Testis (tissue), 2 donors: ENCODE measurements at regions not wholly inside any gene's neighbourhood (a gene's known extent, or its start where the extent isn't known, plus 50 kb on each side); places are given as distances from the start of the nearest gene placed in this dataset.

ENCODE experiments used
- DNase-seq: peaks from one replicate; pipeline ENCODE4 v3.0.0-alpha.2; 2019
- H3K27ac ChIP-seq, 2 donors: fragments of 200-600 bp; sonication (generic); one replicate each; pipeline ENCODE4 v1.5.1; 2019
- H3K27me3 ChIP-seq: fragments of 200-600 bp; sonication (generic); one replicate; pipeline ENCODE4 v1.5.1; 2019
- H3K36me3 ChIP-seq: fragments of 200-600 bp; sonication (generic); one replicate; pipeline ENCODE4 v1.5.1; 2017; ENCODE audit warnings: low read depth; ENCODE audit errors: missing control alignments
- H3K4me1 ChIP-seq: fragments of 200-600 bp; sonication (generic); one replicate; pipeline ENCODE4 v1.5.1; 2019
- H3K4me3 ChIP-seq, 2 donors: fragments of 200-600 bp; sonication (generic); one replicate each; pipeline ENCODE4 v1.5.1; 2017 to 2019
- H3K9me3 ChIP-seq: fragments of 200-600 bp; sonication (generic); one replicate; pipeline ENCODE4 v1.5.1; 2017
- POLR2A ChIP-seq: fragments of 450-650 bp; IDR thresholded peaks from one replicate; pipeline ENCODE4 v1.6.1; 2017; ENCODE audit warnings: antibody characterized with exemption, mild to moderate bottlenecking, moderate library complexity
- WGBS, 2 donors: methylation state at CpG; one replicate each; pipeline ENCODE4 v1.1.5; 2018; 5-methylcytosine and 5-hydroxymethylcytosine counted together
- intact Hi-C: fragments of 100-400 bp; cut with DNase I; formaldehyde crosslinking; loops from one replicate; pipeline ENCODE4 v1.15.1; 2023; ENCODE audit warnings: low total_unique reads
- TF ChIP-seq, protein P1 (sequence below), 3 experiments: fragments of 450-650 bp in 2 of 3; fragments of 200-600 bp in 1 of 3; sonication (generic) in 1 of 3; IDR thresholded peaks; one replicate each; pipeline ENCODE4 v1.5.1; 2016 to 2019; ENCODE audit warnings: antibody characterized with exemption in 3 of 3, mild to moderate bottlenecking in 2 of 3, moderate library complexity in 1 of 3

GRCh38 chr5:57592236-57592635, 109.6 kb upstream of the ACTBL2 start:
- no peaks in the 10 kb centered on the region for H3K36me3 ChIP-seq
- H3K27me3 ChIP-seq = no peaks in the 10 kb centered on the region
- 81 to 87% methylated on average over 3 of the region's 3 CpGs for WGBS, 2 donors
- H3K4me3 ChIP-seq = no peak overlapping the region
- no peaks in the 10 kb centered on the region for H3K4me1 ChIP-seq
- DNase-seq = no peak
- no peak overlapping the region for H3K27ac ChIP-seq
- intact Hi-C loops = no loop called here
- TF ChIP-seq, protein P1, sequence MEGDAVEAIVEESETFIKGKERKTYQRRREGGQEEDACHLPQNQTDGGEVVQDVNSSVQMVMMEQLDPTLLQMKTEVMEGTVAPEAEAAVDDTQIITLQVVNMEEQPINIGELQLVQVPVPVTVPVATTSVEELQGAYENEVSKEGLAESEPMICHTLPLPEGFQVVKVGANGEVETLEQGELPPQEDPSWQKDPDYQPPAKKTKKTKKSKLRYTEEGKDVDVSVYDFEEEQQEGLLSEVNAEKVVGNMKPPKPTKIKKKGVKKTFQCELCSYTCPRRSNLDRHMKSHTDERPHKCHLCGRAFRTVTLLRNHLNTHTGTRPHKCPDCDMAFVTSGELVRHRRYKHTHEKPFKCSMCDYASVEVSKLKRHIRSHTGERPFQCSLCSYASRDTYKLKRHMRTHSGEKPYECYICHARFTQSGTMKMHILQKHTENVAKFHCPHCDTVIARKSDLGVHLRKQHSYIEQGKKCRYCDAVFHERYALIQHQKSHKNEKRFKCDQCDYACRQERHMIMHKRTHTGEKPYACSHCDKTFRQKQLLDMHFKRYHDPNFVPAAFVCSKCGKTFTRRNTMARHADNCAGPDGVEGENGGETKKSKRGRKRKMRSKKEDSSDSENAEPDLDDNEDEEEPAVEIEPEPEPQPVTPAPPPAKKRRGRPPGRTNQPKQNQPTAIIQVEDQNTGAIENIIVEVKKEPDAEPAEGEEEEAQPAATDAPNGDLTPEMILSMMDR (IDR thresholded peaks at IDR 0.05) = no peak
- no peak for TF ChIP-seq POLR2A
- no peaks in the 10 kb centered on the region for H3K9me3 ChIP-seq

- Histone ChIP-seq H3K27me3 (no peaks in the 10 kb centered on the region), H3K9me3 (no peaks in the 10 kb centered on the region), H3K4me1 (no peaks in the 10 kb centered on the region), H3K4me3 (no peak overlapping the region), H3K36me3 (no peaks in the 10 kb centered on the region), H3K27ac (no peak overlapping the region)
- intact Hi-C loops = no loop called here
- WGBS, 2 donors = 52 to 69% methylated on average over 1 of the region's 1 CpG
- no peak for DNase-seq
- TF ChIP-seq, protein P1 (IDR thresholded peaks at IDR 0.05) = no peak
- no peak for TF ChIP-seq POLR2A
These were observed 104.0 kb upstream of the ACTBL2 start for GRCh38 chr5:57586649-57587048.

- no peak overlapping the region for H3K4me3 ChIP-seq
- intact Hi-C loops = no loop called here
- H3K27ac ChIP-seq = no peak overlapping the region
- H3K36me3 ChIP-seq = no peaks in the 10 kb centered on the region
- H3K4me1 ChIP-seq = no peaks in the 10 kb centered on the region
- 57 to 61% methylated on average over 3 of the region's 3 CpGs for WGBS, 2 donors
- no peaks in the 10 kb centered on the region for H3K9me3 ChIP-seq
- no peak for TF ChIP-seq POLR2A
- TF ChIP-seq, protein P1 (IDR thresholded peaks at IDR 0.05) = no peak
- no peaks in the 10 kb centered on the region for H3K27me3 ChIP-seq
- DNase-seq = no peak
These were observed 100.0 kb upstream of the ACTBL2 start for GRCh38 chr5:57582578-57583070.

DNA sequence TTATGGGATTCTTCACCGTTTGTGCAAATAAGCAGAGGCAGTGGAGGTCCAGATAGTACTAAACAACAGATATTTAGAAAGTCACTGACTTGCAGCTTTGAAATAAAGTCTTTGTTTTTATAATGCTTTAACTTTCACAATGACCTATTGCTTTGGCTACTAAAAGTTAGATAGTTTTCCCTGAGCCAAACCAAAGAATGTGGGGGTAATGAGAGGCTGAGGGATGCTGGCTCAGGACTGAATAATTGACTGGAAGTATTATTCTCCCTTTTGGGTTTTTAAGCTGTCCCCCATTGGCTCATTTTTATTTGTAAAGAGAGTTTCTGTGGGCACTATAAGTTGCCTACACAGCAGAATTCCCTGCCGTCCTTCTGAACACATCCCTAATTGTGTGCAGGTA, 99.2 kb upstream of the ACTBL2 start:
- Histone ChIP-seq H3K4me1 (no peaks in the 10 kb centered on the region), H3K36me3 (no peaks in the 10 kb centered on the region), H3K4me3 (no peak overlapping the region), H3K9me3 (no peaks in the 10 kb centered on the region), H3K27ac (no peak overlapping the region), H3K27me3 (no peaks in the 10 kb centered on the region)
- WGBS, 2 donors = 68 to 69% methylated on average over 2 of the region's 2 CpGs
- no peak for DNase-seq
- TF ChIP-seq, protein P1 (IDR thresholded peaks at IDR 0.05) = no peak
- no peak for TF ChIP-seq POLR2A
- intact Hi-C loops = no loop called here

DNA sequence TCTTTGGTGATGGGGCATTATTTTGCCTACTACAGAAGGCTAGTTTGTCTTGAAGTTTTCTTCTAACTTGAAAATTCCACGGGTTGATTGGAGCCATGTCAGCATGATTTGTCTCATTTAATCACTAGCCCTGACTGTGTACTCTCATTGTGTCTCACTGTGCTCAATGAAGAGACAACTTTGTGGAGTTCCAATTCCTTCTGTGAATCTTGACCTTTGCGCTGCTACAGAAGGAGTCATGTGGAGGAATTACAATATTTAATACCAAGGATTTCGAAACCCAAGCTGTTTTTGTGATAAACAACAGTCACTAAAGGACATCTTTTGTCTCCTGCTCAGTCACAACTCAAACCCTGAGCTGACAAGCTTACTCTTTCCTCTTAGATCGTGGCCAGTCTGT, 98.6 kb upstream of the ACTBL2 start:
- 85 to 91% methylated on average over 4 of the region's 4 CpGs for WGBS, 2 donors
- Histone ChIP-seq H3K4me3 (no peak overlapping the region), H3K27ac (no peak overlapping the region), H3K4me1 (no peaks in the 10 kb centered on the region), H3K36me3 (no peaks in the 10 kb centered on the region), H3K9me3 (no peaks in the 10 kb centered on the region), H3K27me3 (no peaks in the 10 kb centered on the region)
- no peak for DNase-seq
- TF ChIP-seq, protein P1 (IDR thresholded peaks at IDR 0.05) = no peak
- TF ChIP-seq POLR2A = no peak
- intact Hi-C loops = no loop called here
